WTC11 (cell line): ENCODE measurements at regions not wholly inside any gene's neighbourhood (a gene's known extent, or its start where the extent isn't known, plus 50 kb on each side); places are given as distances from the start of the nearest gene placed in this dataset.
"Not testable (repeated sequence)": the region's sequence is repeated elsewhere in the genome, so short reads cannot be mapped to it uniquely, and the experiment has no call there.

Experiments
- ATF3 ChIP-seq: sonication (generic); formaldehyde crosslinking; conservative IDR thresholded peaks from 2 replicates; pipeline ENCODE4 v1.8.1; 2022; ENCODE audit warnings: mild to moderate bottlenecking, missing genetic modification reagents
- CTCF ChIP-seq: fragments of 200-600 bp; IDR thresholded peaks from 2 replicates; pipeline ENCODE4 v1.8.0; 2022; ENCODE audit warnings: antibody characterized with exemption
- FOXK1 ChIP-seq: sonication (generic); formaldehyde crosslinking; IDR thresholded peaks from 2 replicates; pipeline ENCODE4 v1.8.0; 2022; ENCODE audit warnings: mild to moderate bottlenecking, moderate library complexity, missing genetic modification reagents

GRCh38 chr16:29202025-29202632 lies 204.4 kb downstream of the NPIPB11 start:
- not testable (repeated sequence) for TF ChIP-seq ATF3 (CRISPR knock-in tag); CTCF; FOXK1 (CRISPR knock-in tag)
